Anterior cingulate cortex (tissue), 58 donors: ENCODE measurements at regions not wholly inside any gene's neighbourhood (a gene's known extent, or its start where the extent isn't known, plus 50 kb on each side); places are given as distances from the start of the nearest gene placed in this dataset.

ENCODE experiments used
- DNase-seq, 58 donors: peaks; one replicate each; lab custom pipeline; 2025; lab: John Stamatoyannopoulos, UW

DNA sequence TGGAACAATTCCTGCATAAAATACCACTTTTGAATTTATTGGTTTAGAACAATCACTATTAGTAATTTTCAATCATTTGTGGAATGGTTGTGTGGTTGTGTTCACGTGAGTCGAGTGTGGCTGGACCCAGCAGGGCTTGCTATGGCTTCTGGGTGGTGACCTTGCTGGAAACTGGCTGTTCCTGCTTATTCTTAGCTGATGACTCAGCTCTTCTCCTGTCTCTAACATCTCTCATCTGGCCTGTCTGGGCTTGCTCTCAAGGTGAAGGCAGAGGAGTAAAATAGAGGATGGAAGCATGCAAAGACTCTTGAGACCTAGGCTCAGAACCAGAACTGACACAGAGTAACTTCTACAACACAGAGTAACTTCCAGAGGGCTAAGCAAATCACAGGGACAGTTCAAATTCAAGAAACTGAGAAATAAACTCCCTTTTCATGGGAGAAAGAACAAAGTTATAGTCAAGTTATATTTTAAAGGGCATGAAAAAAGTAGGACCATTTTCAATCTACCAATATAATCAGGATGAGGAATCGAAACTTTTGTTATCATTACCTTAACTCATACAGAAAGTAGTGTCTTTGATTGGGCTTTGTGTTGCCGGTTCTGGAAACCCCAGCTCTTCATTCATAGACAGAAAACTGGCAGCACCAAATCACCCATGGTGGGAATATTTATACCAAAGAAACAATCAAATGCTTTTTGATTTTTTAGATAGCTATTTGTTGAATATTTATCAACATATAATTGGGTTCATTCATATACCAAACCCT lies 665.1 kb downstream of the CDH18 start:
- no peak for DNase-seq

DNA sequence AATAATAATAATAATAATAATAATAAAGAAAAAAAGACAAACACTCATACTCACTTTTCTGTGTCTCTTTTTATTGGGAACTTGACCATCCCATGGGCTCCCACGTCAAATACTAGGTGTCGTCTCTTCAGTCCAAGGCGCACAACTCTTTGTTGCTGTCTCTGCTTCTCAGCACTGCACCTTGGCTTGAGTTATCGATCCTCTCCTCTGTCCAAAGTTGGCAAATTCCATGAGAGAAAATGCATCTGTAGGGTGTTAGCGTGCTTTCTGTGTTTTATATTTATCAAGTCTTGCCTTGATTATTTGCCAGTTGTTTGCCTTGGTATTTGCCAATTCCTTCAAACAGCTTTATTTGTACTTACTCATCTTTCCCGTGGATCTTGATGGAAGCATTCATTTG lies 653.7 kb downstream of the CDH18 start:
- no peak for DNase-seq

DNA sequence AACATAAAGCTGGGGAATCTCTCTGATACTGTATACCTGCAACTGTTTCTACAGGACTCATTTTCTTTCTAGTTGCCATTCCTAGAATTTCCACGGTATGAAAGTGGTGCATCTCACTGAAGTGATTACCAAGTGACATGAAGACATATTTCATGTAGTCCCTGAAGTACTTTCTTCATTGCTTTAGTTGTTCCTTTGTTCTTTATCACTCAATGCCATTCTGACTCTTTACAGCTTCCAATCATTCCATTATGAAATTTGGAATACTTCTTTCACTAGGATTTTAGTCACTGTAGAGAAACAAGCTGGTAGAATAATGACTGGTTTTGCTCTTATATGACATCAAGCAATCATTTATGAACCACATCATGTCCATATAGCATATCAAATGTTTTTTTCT lies 645.1 kb downstream of the CDH18 start:
- no peak for DNase-seq

DNA sequence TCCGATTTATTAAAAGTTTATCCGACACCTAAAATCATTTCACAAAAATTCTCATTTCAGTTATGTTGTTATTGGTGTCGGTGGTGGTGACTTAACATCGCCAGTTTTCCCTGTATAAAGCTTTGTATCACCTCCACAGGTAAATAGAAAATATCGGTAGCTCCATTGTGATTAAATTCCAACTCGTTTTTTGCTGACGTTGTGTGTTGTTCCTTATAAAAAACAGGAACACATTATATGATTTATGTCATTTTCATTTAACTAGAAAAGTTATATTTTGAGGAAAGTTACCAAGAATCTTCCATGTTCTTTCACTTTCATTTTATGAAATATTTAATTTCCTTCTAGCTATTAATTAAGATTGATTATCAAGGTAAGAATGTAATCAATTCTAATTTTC lies 635.9 kb downstream of the CDH18 start:
- no peak for DNase-seq

DNA sequence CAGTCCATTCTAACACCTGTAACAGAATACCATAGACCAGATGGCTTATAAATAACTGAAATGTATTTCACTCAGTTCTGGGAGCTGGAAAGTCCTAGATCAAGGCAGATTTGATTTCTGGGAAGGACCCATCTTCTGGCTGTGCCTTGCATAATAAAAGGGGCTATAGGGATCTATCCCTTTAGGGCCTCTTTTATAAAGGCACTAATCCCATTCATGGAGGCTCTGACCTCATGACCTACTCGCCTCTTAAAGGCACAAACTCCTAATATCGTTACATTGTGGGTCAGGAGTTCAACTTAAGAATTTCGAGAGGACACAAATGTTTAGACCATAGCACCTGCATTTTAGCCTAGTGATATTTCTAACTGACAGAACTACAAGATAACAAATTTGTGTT lies 619.0 kb downstream of the CDH18 start:
- no peak for DNase-seq

DNA sequence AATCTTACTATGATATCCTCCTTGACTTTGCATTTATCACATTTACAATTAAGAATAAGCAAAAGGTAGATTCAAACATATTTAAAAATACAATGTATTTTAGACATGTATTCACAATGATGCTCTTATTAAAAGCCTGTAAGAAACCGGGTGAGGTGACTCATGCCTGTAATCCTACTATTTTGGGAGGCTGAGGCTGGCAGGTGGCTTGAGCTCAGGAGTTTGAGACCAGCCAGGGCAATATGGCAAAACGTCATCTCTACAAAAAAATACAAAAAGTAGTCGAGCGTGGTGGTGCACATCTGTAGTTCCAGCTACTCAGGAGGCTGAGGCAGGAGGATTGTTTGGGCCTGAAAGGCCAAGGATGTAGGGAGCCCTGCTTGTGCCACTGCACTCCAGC lies 618.4 kb downstream of the CDH18 start:
- DNase-seq = no peak

DNA sequence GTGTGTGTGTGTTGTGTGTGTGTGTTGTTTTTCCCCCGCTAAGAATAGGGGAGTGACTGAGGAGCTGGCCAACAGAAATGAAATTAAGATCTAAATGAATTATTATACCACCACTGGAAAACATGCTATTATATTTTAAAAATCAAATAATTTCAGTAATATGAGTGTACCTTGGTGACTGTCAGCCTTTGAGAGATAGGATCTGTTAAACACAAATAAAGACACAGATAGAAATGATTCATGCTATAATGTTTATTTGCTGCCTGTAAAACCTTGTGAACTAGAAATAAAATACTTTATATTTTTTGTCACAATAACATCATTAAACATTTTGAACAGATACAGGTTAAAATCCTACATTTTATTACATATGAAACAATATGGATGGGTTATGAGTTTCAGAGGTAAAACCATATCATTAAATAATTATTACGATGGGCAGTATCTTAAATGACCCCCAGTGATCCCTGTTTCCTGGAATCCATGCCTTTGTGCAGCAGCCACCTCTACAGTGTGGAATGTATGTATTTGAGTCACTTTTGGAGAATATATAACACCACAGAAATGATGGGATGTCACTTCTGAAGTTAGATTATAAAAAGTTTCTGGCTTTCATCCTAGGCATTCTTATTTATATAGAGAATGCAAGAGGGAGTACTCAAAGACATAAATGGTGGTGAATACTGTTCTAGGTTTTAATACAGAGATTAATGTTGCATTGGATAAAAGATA lies 617.2 kb downstream of the CDH18 start:
- no peak for DNase-seq

DNA sequence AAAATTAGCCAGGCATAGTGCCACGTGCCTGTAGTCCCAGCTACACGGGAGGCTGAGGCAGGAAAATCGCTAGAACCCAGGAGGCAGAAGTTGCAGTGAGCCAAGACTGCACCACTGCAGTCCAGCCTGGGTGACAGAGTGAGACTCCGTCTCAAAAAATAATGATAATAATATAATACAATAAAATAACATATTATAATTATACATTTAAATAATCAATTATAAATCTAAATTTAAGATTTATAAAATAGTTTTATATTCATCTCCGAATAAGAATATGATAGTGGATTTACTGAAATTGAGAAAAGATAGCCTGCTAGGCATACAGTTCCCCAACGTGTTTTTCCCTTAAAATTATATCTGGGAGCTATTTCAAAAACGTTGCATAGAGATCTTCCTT lies 599.6 kb downstream of the CDH18 start:
- no peak for DNase-seq

DNA sequence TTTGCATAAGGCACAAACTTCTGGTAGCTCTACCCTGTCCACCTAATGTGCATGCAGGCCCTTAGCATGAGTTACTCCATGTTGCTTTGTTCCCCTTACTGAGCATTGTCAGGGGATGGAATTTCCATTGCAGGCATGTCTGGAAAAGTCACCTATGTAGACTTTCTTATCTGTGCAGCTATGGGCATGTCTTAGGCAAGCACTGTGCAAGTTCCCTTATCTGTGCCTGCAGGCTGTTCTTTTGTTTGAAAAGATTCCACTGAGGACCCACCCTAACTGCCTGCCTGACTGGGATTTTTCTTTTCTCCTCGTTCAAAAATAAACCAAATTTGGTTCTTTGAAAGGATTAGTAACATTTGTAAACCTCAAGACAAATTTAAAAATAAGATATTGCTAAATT lies 587.0 kb downstream of the CDH18 start:
- no peak for DNase-seq

DNA sequence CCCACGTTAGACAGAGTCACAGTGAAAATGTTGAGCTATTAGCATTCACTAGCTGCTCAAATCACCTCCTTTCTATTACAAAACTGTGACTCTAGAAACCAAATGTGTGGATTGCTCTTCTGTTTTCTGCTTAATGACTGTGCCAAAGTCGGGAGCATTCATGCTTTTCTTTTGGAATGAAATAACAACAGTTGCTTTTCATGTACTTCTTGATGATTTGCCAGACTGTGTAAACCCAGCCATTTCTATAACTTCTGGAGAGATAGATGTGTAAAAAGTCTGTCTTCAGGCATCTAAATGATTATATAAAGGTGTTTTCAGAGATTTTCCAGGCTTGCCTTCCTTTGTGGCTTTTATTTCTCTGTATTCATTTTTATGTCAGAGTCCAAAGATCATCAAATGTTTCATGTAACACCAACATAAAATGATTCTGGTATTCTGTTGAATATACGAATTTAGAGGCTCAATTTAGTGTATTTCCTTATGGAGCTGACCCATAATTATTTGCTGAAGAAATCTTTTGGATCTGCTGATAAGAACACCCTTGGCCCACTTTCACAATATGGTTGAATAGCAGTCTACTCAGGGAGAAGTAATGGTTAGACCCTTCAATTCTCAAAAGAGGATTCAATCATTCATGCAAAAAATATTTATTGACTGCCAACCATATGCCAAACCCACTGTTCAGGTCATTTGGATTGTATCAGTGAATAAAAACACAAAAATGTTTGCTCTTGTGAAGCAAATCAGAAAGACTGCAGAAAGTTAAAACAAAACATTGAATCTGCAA lies 581.2 kb downstream of the CDH18 start:
- DNase-seq = peak in 2 of 58 donors; percentile 5 to 18

DNA sequence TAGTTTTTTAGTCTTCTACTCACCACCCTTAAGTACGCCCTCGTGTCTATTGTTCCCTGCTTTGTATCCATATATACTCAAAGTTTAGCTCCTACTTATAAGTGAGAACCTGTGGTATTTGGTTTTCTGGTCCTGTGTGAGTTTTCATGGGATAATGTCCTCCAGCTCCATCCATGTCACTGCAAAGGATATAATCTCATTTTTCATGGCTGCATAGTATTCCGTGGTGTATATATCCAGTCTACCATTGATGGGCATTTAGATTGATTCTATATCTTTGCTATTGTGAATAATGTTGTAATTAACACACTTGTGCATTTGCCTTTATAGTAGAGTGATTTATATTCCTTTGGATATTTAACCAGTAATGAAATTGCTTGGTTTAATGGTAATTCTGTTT lies 579.9 kb downstream of the CDH18 start:
- DNase-seq = no peak

DNA sequence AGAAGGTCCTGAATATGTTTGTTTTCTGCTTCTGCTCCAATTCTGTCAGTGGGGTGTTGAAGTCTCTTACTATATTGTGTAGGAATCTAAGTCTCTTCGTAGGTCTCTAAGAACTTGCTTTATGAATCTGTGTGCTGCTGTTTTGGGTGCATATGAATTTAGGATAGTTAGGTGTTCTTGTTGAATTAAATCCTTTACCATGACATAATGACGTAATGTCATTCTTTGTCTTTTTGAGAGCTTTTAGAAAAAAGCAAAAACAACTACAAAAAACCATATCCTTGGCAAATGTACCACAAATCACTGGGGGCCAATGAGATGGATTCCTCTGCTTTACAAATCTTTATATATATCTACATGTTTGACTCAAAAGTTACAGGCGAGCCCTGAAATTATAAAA lies 576.1 kb downstream of the CDH18 start:
- DNase-seq = no peak
